Choroid plexus epithelial cell (primary cell): ENCODE measurements at regions not wholly inside any gene's neighbourhood (a gene's known extent, or its start where the extent isn't known, plus 50 kb on each side); places are given as distances from the start of the nearest gene placed in this dataset.
"Not testable (repeated sequence)": the region's sequence is repeated elsewhere in the genome, so short reads cannot be mapped to it uniquely, and the experiment has no call there.

Source experiments
- DNase-seq: peaks from one replicate; pipeline ENCODE4 v3.0.0-alpha.2; 2010; ENCODE audit warnings: low read depth
- H3K4me3 ChIP-seq: 2 replicates; pipeline ENCODE4 v1.5.1; 2011; ENCODE audit warnings: low read depth, mild to moderate bottlenecking, control low read depth, low read length, moderate library complexity
- TF ChIP-seq, protein P1 (sequence below): conservative IDR thresholded peaks from 2 replicates; pipeline ENCODE4 v1.5.1; 2011; ENCODE audit warnings: low read depth, mild to moderate bottlenecking, control low read depth, inconsistent platforms, low read length, moderate library complexity

DNA sequence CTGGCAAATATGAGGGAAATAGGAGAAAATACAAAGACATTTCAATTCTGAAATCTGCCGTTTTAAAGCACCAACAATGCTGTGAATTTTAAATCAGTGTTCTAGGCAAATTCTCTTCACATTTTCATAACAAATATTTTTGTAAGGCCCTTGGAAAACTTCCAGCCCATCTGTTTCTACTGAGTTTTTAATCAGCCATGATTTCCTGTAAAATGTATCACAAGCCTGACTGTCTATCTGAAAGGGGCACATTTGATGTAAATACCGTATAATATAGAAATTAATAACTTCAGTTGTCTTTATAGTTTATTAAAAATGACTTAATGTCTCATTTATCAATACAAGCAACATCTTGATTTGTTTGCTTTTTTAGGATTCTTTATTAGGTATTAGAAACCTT, 454.7 kb downstream of the PYDC2 start:
- TF ChIP-seq, protein P1, sequence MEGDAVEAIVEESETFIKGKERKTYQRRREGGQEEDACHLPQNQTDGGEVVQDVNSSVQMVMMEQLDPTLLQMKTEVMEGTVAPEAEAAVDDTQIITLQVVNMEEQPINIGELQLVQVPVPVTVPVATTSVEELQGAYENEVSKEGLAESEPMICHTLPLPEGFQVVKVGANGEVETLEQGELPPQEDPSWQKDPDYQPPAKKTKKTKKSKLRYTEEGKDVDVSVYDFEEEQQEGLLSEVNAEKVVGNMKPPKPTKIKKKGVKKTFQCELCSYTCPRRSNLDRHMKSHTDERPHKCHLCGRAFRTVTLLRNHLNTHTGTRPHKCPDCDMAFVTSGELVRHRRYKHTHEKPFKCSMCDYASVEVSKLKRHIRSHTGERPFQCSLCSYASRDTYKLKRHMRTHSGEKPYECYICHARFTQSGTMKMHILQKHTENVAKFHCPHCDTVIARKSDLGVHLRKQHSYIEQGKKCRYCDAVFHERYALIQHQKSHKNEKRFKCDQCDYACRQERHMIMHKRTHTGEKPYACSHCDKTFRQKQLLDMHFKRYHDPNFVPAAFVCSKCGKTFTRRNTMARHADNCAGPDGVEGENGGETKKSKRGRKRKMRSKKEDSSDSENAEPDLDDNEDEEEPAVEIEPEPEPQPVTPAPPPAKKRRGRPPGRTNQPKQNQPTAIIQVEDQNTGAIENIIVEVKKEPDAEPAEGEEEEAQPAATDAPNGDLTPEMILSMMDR, result no peak
- no peak for DNase-seq
- no peak overlapping the region for H3K4me3 ChIP-seq

DNA sequence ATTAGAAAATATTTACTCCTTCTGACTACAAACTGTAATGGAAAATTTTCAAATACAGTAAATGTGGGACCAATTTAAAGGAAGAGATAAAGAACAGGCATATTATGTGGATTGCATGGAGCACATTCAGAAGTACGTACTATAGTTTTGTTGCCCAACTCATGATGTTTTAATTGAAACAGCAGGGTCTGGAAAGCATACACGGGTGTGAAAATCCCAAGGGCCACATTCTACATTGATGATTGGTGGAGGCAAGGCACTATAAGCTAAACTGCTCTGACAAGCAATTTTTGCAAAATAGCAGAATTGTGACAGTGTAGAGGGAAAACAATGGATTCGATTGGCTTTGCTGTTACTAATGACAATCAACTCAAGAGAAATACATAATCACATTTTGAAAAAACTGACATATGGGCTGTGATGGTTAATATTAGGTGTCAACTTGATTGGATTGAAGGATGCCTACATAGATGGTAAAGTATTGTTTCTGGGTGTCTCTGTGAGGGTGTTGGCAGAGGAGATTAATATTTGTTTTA, 458.6 kb downstream of the PYDC2 start:
- no peak for DNase-seq
- TF ChIP-seq, protein P1, result no peak
- no peak overlapping the region for H3K4me3 ChIP-seq

DNA sequence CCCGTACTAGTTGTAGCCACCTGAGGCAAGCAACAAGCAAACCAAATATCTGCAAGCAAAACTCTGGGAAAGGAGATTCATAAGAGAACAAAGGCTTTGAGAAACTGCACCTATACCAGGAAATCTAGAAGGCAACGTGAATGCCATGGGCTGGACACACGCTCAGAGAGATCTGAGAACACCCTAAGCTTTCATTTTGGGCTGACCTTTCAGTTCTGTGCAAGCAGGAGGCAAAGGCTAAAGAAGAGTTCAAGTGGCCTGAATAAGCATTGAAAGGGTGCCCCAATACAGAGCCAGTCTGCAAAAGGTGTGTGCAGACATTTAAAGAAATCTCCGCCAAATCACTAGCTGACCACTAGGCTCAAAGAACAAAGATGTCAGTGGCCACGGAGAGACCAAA, 461.6 kb downstream of the PYDC2 start:
- TF ChIP-seq, protein P1, result no peak
- DNase-seq, result no peak
- H3K4me3 ChIP-seq, result no peak overlapping the region

DNA sequence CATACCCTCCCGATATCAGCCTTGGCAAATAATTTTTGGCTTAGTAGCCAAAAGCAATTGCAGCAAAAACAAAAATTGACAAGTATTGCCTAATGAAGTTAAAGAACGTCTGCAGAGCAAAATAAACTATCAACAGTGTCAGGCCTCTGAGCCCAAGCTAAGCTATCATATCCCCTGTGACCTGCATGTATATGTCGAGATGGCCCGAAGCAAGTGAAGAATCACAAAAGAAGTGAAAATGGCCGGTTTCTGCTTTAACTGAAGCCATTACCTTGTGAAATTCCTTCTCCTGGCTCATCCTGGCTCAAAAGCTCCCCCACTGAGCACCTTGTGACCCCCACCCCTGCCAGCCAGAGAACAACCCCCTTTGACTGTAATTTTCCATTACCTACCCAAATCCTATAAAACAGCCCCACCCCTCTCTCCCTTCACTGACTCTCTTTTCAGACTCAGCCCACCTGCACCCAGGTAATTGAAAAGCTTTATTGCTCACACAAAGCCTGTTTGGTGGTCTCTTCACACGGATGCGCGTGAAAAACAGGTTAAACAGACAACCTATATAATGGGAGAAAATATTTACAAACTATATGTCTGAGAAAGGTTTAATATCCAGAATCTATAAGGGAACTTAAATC, 466.3 kb downstream of the PYDC2 start:
- not testable (repeated sequence) for DNase-seq, H3K4me3 ChIP-seq

DNA sequence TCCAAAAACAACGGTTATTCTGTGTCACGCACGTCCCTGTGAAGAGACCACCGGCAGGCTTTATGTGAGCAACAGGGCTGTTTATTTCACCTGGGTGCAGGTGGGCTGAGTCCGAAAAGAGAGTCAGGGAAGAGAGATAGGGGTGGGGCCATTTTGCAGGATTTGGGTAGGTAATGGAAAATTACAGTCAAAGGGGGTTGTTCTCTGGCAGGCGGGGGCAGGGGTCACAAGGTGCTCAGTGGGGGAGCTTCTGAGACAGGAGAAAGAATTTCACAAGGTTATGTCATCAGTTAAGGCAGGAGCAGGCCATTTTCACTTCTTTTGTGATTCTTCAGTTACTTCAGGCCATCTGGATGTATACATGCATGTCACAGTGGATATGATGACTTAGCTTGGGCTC, 467.0 kb downstream of the PYDC2 start:
- not testable (repeated sequence) for DNase-seq, H3K4me3 ChIP-seq

DNA sequence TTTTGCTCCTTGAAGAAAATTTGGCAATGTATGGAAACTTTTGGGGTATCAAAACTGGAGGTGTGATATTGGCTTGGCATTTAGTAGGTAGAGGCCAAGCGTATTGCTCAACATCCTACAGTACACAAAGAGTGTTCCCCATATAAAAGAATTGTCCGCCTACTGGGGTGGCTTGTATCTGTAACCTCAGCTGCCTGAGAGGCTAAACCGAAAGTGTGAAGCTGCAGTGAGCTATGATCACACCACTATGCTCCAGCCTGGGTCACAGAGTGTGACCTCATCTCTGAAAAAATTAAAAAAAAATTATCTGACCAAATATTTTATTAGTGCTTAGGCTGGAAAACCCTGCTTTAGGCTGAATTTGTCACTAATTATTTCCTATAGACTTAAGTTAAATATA, 483.9 kb downstream of the PYDC2 start:
- H3K4me3 ChIP-seq, result no peak overlapping the region
- TF ChIP-seq, protein P1, result no peak
- no peak for DNase-seq

DNA sequence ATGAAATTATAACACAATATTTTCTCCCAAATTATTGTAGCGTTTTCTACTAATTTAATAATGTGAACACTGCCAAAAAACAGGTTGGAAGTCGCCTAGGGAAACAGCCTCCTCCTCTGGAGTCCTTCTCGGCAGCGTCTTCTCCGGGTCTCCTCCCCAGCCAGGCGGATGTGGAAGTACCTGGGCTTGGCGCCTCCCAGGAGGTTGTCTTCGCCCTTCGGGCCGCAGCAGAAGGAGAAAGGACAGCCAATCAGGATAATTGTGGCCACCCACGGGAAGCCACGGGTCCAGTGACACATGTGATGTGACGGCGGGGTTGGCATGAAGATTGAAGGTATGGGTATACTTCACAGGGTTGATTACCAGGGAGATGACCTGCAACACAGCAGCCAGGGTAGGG, 491.2 kb downstream of the PYDC2 start:
- DNase-seq, result no peak
- TF ChIP-seq, protein P1, result no peak
- no peak overlapping the region for H3K4me3 ChIP-seq

DNA sequence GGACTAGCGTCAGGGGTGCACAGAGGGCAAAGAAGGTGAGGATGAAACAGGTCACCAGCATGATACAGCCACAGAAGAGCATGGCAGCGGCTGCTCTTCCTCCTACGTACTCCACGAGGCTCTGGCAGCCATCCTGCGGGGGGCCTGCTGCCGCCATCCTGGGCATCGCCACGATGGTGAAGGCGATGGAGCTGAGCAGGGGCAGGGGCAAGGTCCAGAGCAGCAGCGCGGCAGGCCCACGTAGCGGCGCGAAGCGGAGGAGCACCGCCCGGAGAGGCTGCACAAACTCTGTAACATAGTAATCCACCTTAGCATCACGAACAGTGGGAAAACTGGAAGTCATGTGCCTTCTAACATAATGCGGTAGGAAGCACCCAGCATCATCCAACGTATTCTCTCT, 491.6 kb downstream of the PYDC2 start:
- TF ChIP-seq, protein P1, result no peak
- no peak for DNase-seq

More for the DNA sequence above, 491.6 kb downstream of the PYDC2 start:
- H3K4me3 ChIP-seq, result no peak overlapping the region
